Liver (tissue), 3 donors: ENCODE measurements at regions not wholly inside any gene's neighbourhood (a gene's known extent, or its start where the extent isn't known, plus 50 kb on each side); places are given as distances from the start of the nearest gene placed in this dataset.

Experiments used
- CTCF ChIP-seq: fragments of 150-350 bp; IDR thresholded peaks from 2 replicates; pipeline ENCODE4 v1.5.1; 2017; ENCODE audit warnings: improper control_type of control experiment, low read depth, low read length; ENCODE audit not compliant: missing input control
- FOXA1 ChIP-seq: IDR thresholded peaks from 2 replicates; pipeline ENCODE4 v1.6.1; 2016; ENCODE audit warnings: antibody characterized with exemption
- HNF4G ChIP-seq: IDR thresholded peaks from 2 replicates; pipeline ENCODE4 v1.6.1; 2016; ENCODE audit warnings: antibody characterized with exemption
- MAX ChIP-seq: IDR thresholded peaks from 2 replicates; pipeline ENCODE4 v1.6.1; 2016; ENCODE audit warnings: antibody characterized with exemption
- RAD21 ChIP-seq, 2 donors: IDR thresholded peaks; 2 replicates each; pipeline ENCODE4 v1.6.1; 2016; ENCODE audit warnings: antibody characterized with exemption in 2 of 2, mild to moderate bottlenecking in 2 of 2
- REST ChIP-seq: IDR thresholded peaks from 2 replicates; pipeline ENCODE4 v1.6.1; 2016; ENCODE audit warnings: antibody characterized with exemption, mild to moderate bottlenecking
- RXRA ChIP-seq, 2 donors: IDR thresholded peaks; 2 replicates each; pipeline ENCODE4 v1.6.1; 2017 to 2018; ENCODE audit warnings: antibody characterized with exemption in 2 of 2, mild to moderate bottlenecking in 1 of 2
- SP1 ChIP-seq: IDR thresholded peaks from 2 replicates; pipeline ENCODE4 v1.6.1; 2018; ENCODE audit warnings: antibody characterized with exemption, mild to moderate bottlenecking
- TAF1 ChIP-seq: conservative IDR thresholded peaks from 2 replicates; pipeline ENCODE4 v1.6.1; 2016; ENCODE audit warnings: antibody characterized with exemption, mild to moderate bottlenecking
- YY1 ChIP-seq: IDR thresholded peaks from 2 replicates; pipeline ENCODE4 v1.6.1; 2016; ENCODE audit warnings: antibody characterized with exemption, mild to moderate bottlenecking
- ZBTB33 ChIP-seq: IDR thresholded peaks from 2 replicates; pipeline ENCODE4 v1.6.1; 2016; ENCODE audit warnings: antibody characterized with exemption
- donor health status: healthy.
- donor health status: healthy.

GRCh38 chr2:56476509-56477071 is 292.8 kb downstream of the CCDC85A start:
- TF ChIP-seq YY1 (no peak), CTCF (no peak), TAF1 (no peak), ZBTB33 (no peak), REST (no peak), FOXA1 (no peak), RAD21 (IDR thresholded peaks at IDR 0.05) (no peak), MAX (no peak), HNF4G (no peak), RXRA (IDR thresholded peaks at IDR 0.05) (no peak), SP1 (no peak)
